Stimulated activated CD4-positive, alpha-beta T cell treated with anti-CD3 and anti-CD28 coated beads, Interleukin-4, amount 100 ng/mL, for 4 hours (primary cell): ENCODE measurements at regions not wholly inside any gene's neighbourhood (a gene's known extent, or its start where the extent isn't known, plus 50 kb on each side); places are given as distances from the start of the nearest gene placed in this dataset.
A peak's percentile ranks its signal among the peaks of the same experiment; 100 is the strongest.

Experiments used
- DNase-seq, 2 experiments: peaks; one replicate each; pipeline ENCODE4 v3.0.0-alpha.2; 2020

GRCh38 chr9:89698411-89699005 lies 93.7 kb downstream of the GADD45G start:
- no peak for DNase-seq

GRCh38 chr9:89699646-89700045 lies 94.8 kb downstream of the GADD45G start:
- DNase-seq = no peak

- peak; percentile 64 to 86 for DNase-seq
Measured at GRCh38 chr9:89701221-89701798, 96.5 kb downstream of the GADD45G start.

- DNase-seq = no peak
Measured at GRCh38 chr9:89702401-89702800, 97.6 kb downstream of the GADD45G start.

GRCh38 chr9:89705651-89706050 lies 100.8 kb downstream of the GADD45G start:
- DNase-seq = no peak

- DNase-seq = no peak
Measured at GRCh38 chr9:89706086-89706485, 101.3 kb downstream of the GADD45G start.

- no peak for DNase-seq
Measured at GRCh38 chr9:89706731-89707191, 101.9 kb downstream of the GADD45G start.

- DNase-seq = no peak
Measured at GRCh38 chr9:89710697-89711096, 105.9 kb downstream of the GADD45G start.

GRCh38 chr9:89711866-89712265 lies 107.1 kb downstream of the GADD45G start:
- DNase-seq = no peak

- DNase-seq = no peak
Measured at GRCh38 chr9:89712283-89712682, 107.5 kb downstream of the GADD45G start.

- DNase-seq = no peak
Measured at GRCh38 chr9:89714321-89714720, 109.5 kb downstream of the GADD45G start.

- DNase-seq = no peak
Measured at GRCh38 chr9:89715318-89715858, 110.6 kb downstream of the GADD45G start.

- no peak for DNase-seq
Measured at GRCh38 chr9:89715881-89716280, 111.1 kb downstream of the GADD45G start.

GRCh38 chr9:89716559-89716958 lies 111.7 kb downstream of the GADD45G start:
- no peak for DNase-seq

- no peak for DNase-seq
Measured at GRCh38 chr9:89718176-89718575, 113.4 kb downstream of the GADD45G start.

- no peak for DNase-seq
Measured at GRCh38 chr9:89718651-89719050, 113.8 kb downstream of the GADD45G start.

- DNase-seq = no peak
Measured at GRCh38 chr9:89719202-89719601, 114.4 kb downstream of the GADD45G start.

- DNase-seq = no peak
Measured at GRCh38 chr9:89720696-89721175, 115.9 kb downstream of the GADD45G start.

GRCh38 chr9:89721176-89721700 lies 116.4 kb downstream of the GADD45G start:
- DNase-seq = no peak

GRCh38 chr9:89721971-89722530 lies 117.2 kb downstream of the GADD45G start:
- DNase-seq = no peak

- DNase-seq = no peak
Measured at GRCh38 chr9:89722712-89723111, 117.9 kb downstream of the GADD45G start.

GRCh38 chr9:89723469-89724100 lies 118.8 kb downstream of the GADD45G start:
- no peak for DNase-seq

GRCh38 chr9:89724659-89725058 lies 119.8 kb downstream of the GADD45G start:
- DNase-seq = no peak
